GM12878 (cell line): ENCODE measurements at regions not wholly inside any gene's neighbourhood (a gene's known extent, or its start where the extent isn't known, plus 50 kb on each side); places are given as distances from the start of the nearest gene placed in this dataset.

Experiments
- CEBPB ChIP-seq, 2 experiments: fragments of 150-350 bp in 1 of 2; IDR thresholded peaks; 2 replicates each; pipeline ENCODE4 v1.6.1; 2012 to 2014; ENCODE audit warnings: low read depth in 2 of 2, low read length in 2 of 2, borderline replicate concordance in 1 of 2, inconsistent platforms in 1 of 2
- CEBPZ ChIP-seq: fragments of 150-350 bp; IDR thresholded peaks from 2 replicates; pipeline ENCODE4 v1.6.1; 2016; ENCODE audit warnings: low read depth, low read length
- CHD2 ChIP-seq: IDR thresholded peaks from 2 replicates; pipeline ENCODE4 v1.6.1; 2011; ENCODE audit warnings: low read depth, low read length, improper control_type of control experiment, borderline replicate concordance
- CTCF ChIP-seq, 3 experiments: IDR thresholded peaks in 2 of 3; conservative IDR thresholded peaks in 1 of 3; 2 replicates each; pipeline ENCODE4 v1.5.1; 2011; ENCODE audit warnings: low read depth in 3 of 3, low read length in 3 of 3, mild to moderate bottlenecking in 3 of 3, control low read depth in 2 of 3, moderate library complexity in 2 of 3, inconsistent platforms in 1 of 3, mixed read lengths in 1 of 3; ENCODE audit not compliant: control insufficient read depth in 2 of 3, insufficient read depth in 1 of 3; ENCODE audit errors: extremely low read depth in 1 of 3
- EZH2 ChIP-seq: IDR thresholded peaks from 2 replicates; pipeline ENCODE4 v1.6.1; 2012; ENCODE audit warnings: low read depth, mild to moderate bottlenecking, control low read depth, inconsistent platforms, low read length, borderline replicate concordance; ENCODE audit not compliant: control insufficient read depth
- MLLT1 ChIP-seq: fragments of 450-650 bp; IDR thresholded peaks from 2 replicates; pipeline ENCODE4 v1.6.1; 2016; ENCODE audit warnings: mild to moderate bottlenecking
- NFYB ChIP-seq: IDR thresholded peaks from 2 replicates; pipeline ENCODE4 v1.6.1; 2011; ENCODE audit warnings: low read depth, mild to moderate bottlenecking, low read length, improper control_type of control experiment, moderate library complexity; ENCODE audit not compliant: insufficient read depth
- PBX3 ChIP-seq: IDR thresholded peaks from 2 replicates; pipeline ENCODE4 v1.6.1; 2011; ENCODE audit warnings: mild to moderate bottlenecking, low read depth, low read length, moderate library complexity; ENCODE audit not compliant: insufficient replicate concordance
- POLR2A ChIP-seq: IDR thresholded peaks from 2 replicates; pipeline ENCODE4 v1.6.1; 2011; ENCODE audit warnings: low read depth, mild to moderate bottlenecking, low read length
- POLR2AphosphoS5 ChIP-seq: IDR thresholded peaks from 2 replicates; pipeline ENCODE4 v1.6.1; 2011; ENCODE audit warnings: mild to moderate bottlenecking, low read length, inconsistent platforms
- RAD21 ChIP-seq: IDR thresholded peaks from 2 replicates; pipeline ENCODE4 v1.6.1; 2011; ENCODE audit warnings: mild to moderate bottlenecking, low read depth, low read length, moderate library complexity; ENCODE audit not compliant: insufficient read depth
- SMC3 ChIP-seq: IDR thresholded peaks from 2 replicates; pipeline ENCODE4 v1.6.1; 2011; ENCODE audit warnings: low read length, improper control_type of control experiment, borderline replicate concordance
- USF2 ChIP-seq: IDR thresholded peaks from 2 replicates; pipeline ENCODE4 v1.6.1; 2011; ENCODE audit warnings: low read depth, low read length, improper control_type of control experiment, borderline replicate concordance

GRCh38 chr4:38574559-38575333 is 89.3 kb upstream of the KLF3 start:
- no peak for TF ChIP-seq CTCF (IDR thresholded peaks at IDR 0.05 in 2 of 3, conservative IDR thresholded peaks at IDR 0.05 in 1 of 3; ENCODE audit: control insufficient read depth in 2 of 3, extremely low read depth in 1 of 3, insufficient read depth in 1 of 3, low read depth in 3 of 3, low read length in 3 of 3)
- no peak for TF ChIP-seq RAD21
- TF ChIP-seq MLLT1: no peak
- no peak for TF ChIP-seq CEBPB (IDR thresholded peaks at IDR 0.05; ENCODE audit: borderline replicate concordance in 1 of 2, low read depth in 2 of 2, low read length in 2 of 2)
- no peak for TF ChIP-seq SMC3
- no peak for TF ChIP-seq EZH2
- no peak for TF ChIP-seq USF2
- no peak for TF ChIP-seq POLR2AphosphoS5
- TF ChIP-seq CHD2: no peak
- TF ChIP-seq POLR2A: no peak
- TF ChIP-seq NFYB: no peak
- no peak for TF ChIP-seq CEBPZ
- no peak for TF ChIP-seq PBX3
